ENCODE measurements at regions not wholly inside any gene's neighbourhood (a gene's known extent, or its start where the extent isn't known, plus 50 kb on each side); places are given as distances from the start of the nearest gene placed in this dataset.

- TF ChIP-seq CTCF (IDR thresholded peaks at IDR 0.05) (no peak), POLR2AphosphoS5 (IDR thresholded peaks at IDR 0.05) (no peak), EP300 (IDR thresholded peaks at IDR 0.05) (no peak)
These were observed 378.9 kb downstream of the EFNA5 start for GRCh38 chr5:107291866-107292265.
